ENCODE measurements at regions not wholly inside any gene's neighbourhood (a gene's known extent, or its start where the extent isn't known, plus 50 kb on each side); places are given as distances from the start of the nearest gene placed in this dataset.

- TF ChIP-seq YY1 (IDR thresholded peaks at IDR 0.05; ENCODE audit: insufficient read depth, insufficient read length) (no peak), ZNF274 (IDR thresholded peaks at IDR 0.05; ENCODE audit: low read depth, low read length) (no peak)
Observed at GRCh38 chr3:187465503-187465902, 97.3 kb downstream of the RTP4 start.

Data from NT2/D1 (cell line).